Peyer's patch (tissue), 4 donors: ENCODE measurements at regions not wholly inside any gene's neighbourhood (a gene's known extent, or its start where the extent isn't known, plus 50 kb on each side); places are given as distances from the start of the nearest gene placed in this dataset.

Experiments
- CTCF ChIP-seq, 6 experiments: fragments of 450-650 bp in 4 of 6; fragments of 200-600 bp in 2 of 6; sonication (generic) in 1 of 6; IDR thresholded peaks; one replicate each; pipeline ENCODE4 v1.5.1; 2017 to 2019; ENCODE audit warnings: antibody characterized with exemption in 6 of 6, mild to moderate bottlenecking in 3 of 6, moderate library complexity in 1 of 6
- POLR2A ChIP-seq, 2 donors: fragments of 450-650 bp; IDR thresholded peaks; one replicate each; pipeline ENCODE4 v1.5.1; 2017; ENCODE audit warnings: antibody characterized with exemption in 2 of 2, mild to moderate bottlenecking in 2 of 2, moderate library complexity in 2 of 2

GRCh38 chr7:91408388-91409154, 144.3 kb downstream of the FZD1 start:
- TF ChIP-seq CTCF (IDR thresholded peaks at IDR 0.05) (no peak), POLR2A (IDR thresholded peaks at IDR 0.05) (no peak)
